Cardiac fibroblast (primary cell): ENCODE measurements at regions not wholly inside any gene's neighbourhood (a gene's known extent, or its start where the extent isn't known, plus 50 kb on each side); places are given as distances from the start of the nearest gene placed in this dataset.

Experiments used
- DNase-seq, 2 donors: peaks; one replicate each; pipeline versions ENCODE4 v3.0.0 to v3.0.0-alpha.2; 2010; ENCODE audit warnings: low read depth in 2 of 2
- H3K4me3 ChIP-seq, 2 donors: replicated peaks in 1 of 2; 1 replicate in 1 of 2; 2 replicates in 1 of 2; pipeline ENCODE4 v1.5.1; 2011; ENCODE audit warnings: low read depth in 2 of 2, low read length in 2 of 2, mild to moderate bottlenecking in 2 of 2, moderate library complexity in 1 of 2
- CTCF ChIP-seq: IDR thresholded peaks from one replicate; pipeline ENCODE4 v1.5.1; 2011; ENCODE audit warnings: low read depth, mild to moderate bottlenecking, low read length, inconsistent platforms

- H3K4me3 ChIP-seq = no peak overlapping the region
- DNase-seq = peak; percentile 29 to 70
- TF ChIP-seq CTCF = no peak
These were observed 109.6 kb upstream of the RPS6KA2 start for GRCh38 chr6:166736634-166737033.

- TF ChIP-seq CTCF = no peak
- no peak overlapping the region for H3K4me3 ChIP-seq
- DNase-seq = no peak
These were observed 106.8 kb upstream of the RPS6KA2 start for GRCh38 chr6:166733900-166734299.

GRCh38 chr6:166729658-166730057 is 102.6 kb upstream of the RPS6KA2 start:
- no peak overlapping the region for H3K4me3 ChIP-seq
- TF ChIP-seq CTCF = no peak
- no peak for DNase-seq

GRCh38 chr6:166728884-166729530 is 102.0 kb upstream of the RPS6KA2 start:
- no peak for TF ChIP-seq CTCF
- no peak overlapping the region for H3K4me3 ChIP-seq
- DNase-seq = no peak

- no peak for TF ChIP-seq CTCF
- H3K4me3 ChIP-seq = no peak overlapping the region
- DNase-seq = no peak
These were observed 99.2 kb upstream of the RPS6KA2 start for GRCh38 chr6:166726201-166726600.

GRCh38 chr6:166725571-166725970 is 98.5 kb upstream of the RPS6KA2 start:
- no peak for TF ChIP-seq CTCF
- no peak for DNase-seq
- no peak overlapping the region for H3K4me3 ChIP-seq

- DNase-seq = no peak
- TF ChIP-seq CTCF = no peak
- H3K4me3 ChIP-seq = no peak overlapping the region
These were observed 97.5 kb upstream of the RPS6KA2 start for GRCh38 chr6:166724576-166724975.
